Activated CD4-positive, CD25-positive, alpha-beta regulatory T cell treated with anti-CD3 and anti-CD28 coated beads, Interleukin-2, amount 50 U/mL, for 72 hours (primary cell): ENCODE measurements at regions not wholly inside any gene's neighbourhood (a gene's known extent, or its start where the extent isn't known, plus 50 kb on each side); places are given as distances from the start of the nearest gene placed in this dataset.
"Not testable (repeated sequence)": the region's sequence is repeated elsewhere in the genome, so short reads cannot be mapped to it uniquely, and the experiment has no call there.

ENCODE experiments used
- DNase-seq: peaks from one replicate; pipeline ENCODE4 v3.0.0; 2021

- DNase-seq = no peak
These were observed 114.7 kb upstream of the KLHL1 start for GRCh38 chr13:70222926-70223325.

GRCh38 chr13:70218618-70219017 lies 110.4 kb upstream of the KLHL1 start:
- DNase-seq = no peak

- DNase-seq = not testable (repeated sequence)
These were observed 100.7 kb upstream of the KLHL1 start for GRCh38 chr13:70208968-70209367.

- DNase-seq = no peak
These were observed 98.4 kb upstream of the KLHL1 start for GRCh38 chr13:70206671-70207070.

GRCh38 chr13:70203661-70204229 lies 95.5 kb upstream of the KLHL1 start:
- no peak for DNase-seq

- no peak for DNase-seq
These were observed 82.8 kb upstream of the KLHL1 start for GRCh38 chr13:70191034-70191433.

- DNase-seq = no peak
These were observed 81.7 kb upstream of the KLHL1 start for GRCh38 chr13:70189981-70190380.

GRCh38 chr13:70188567-70188966 lies 80.3 kb upstream of the KLHL1 start:
- DNase-seq = no peak

- DNase-seq = no peak
These were observed 74.8 kb upstream of the KLHL1 start for GRCh38 chr13:70183041-70183440.
